ENCODE measurements at regions not wholly inside any gene's neighbourhood (a gene's known extent, or its start where the extent isn't known, plus 50 kb on each side); places are given as distances from the start of the nearest gene placed in this dataset.

DNA sequence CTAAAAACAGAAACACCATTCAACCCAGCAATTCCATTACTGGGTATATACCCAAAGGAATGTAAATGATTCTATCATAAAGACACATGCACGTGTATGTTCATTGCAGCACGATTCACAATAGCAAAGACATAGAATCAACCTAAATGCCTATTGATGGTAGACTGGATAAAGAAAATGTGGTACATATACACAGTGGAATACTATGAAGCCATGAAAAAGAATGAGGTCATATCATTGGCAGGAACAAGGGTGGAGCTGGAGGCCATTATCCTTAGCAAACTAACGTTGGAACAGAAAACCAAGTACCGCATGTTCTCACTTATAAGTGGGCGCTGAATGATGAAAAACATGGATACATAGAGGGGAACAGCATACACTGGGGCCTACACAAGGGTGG, 77.2 kb upstream of the MYOCD start:
- Mint-ChIP-seq H3K4me3 (ENCODE audit: low read depth) (no peak overlapping the region), H3K27ac (no peak overlapping the region), H3K4me1 (ENCODE audit: low read depth) (peaks cover 7% of the 10 kb centered on the region), H3K27me3 (no peaks in the 10 kb centered on the region), H3K36me3 (ENCODE audit: insufficient read depth) (no peaks in the 10 kb centered on the region), H3K9me3 (ENCODE audit: low read depth) (no peaks in the 10 kb centered on the region)
- TF ChIP-seq, protein P1, sequence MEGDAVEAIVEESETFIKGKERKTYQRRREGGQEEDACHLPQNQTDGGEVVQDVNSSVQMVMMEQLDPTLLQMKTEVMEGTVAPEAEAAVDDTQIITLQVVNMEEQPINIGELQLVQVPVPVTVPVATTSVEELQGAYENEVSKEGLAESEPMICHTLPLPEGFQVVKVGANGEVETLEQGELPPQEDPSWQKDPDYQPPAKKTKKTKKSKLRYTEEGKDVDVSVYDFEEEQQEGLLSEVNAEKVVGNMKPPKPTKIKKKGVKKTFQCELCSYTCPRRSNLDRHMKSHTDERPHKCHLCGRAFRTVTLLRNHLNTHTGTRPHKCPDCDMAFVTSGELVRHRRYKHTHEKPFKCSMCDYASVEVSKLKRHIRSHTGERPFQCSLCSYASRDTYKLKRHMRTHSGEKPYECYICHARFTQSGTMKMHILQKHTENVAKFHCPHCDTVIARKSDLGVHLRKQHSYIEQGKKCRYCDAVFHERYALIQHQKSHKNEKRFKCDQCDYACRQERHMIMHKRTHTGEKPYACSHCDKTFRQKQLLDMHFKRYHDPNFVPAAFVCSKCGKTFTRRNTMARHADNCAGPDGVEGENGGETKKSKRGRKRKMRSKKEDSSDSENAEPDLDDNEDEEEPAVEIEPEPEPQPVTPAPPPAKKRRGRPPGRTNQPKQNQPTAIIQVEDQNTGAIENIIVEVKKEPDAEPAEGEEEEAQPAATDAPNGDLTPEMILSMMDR (IDR thresholded peaks at IDR 0.05; ENCODE audit: unreplicated experiment): no peak
- no peak for DNase-seq (ENCODE audit: low spot score, unreplicated experiment)

GRCh38 chr17:12590417-12590816, 75.3 kb upstream of the MYOCD start:
- no peak for DNase-seq (ENCODE audit: low spot score, unreplicated experiment)
- no peaks in the 10 kb centered on the region for H3K36me3 Mint-ChIP-seq (ENCODE audit: insufficient read depth)
- no peaks in the 10 kb centered on the region for H3K9me3 Mint-ChIP-seq (ENCODE audit: low read depth)
- H3K27me3 Mint-ChIP-seq: no peaks in the 10 kb centered on the region
- H3K27ac Mint-ChIP-seq: no peak overlapping the region
- peaks cover 1% of the 10 kb centered on the region for H3K4me1 Mint-ChIP-seq (ENCODE audit: low read depth)
- TF ChIP-seq, protein P1 (IDR thresholded peaks at IDR 0.05; ENCODE audit: unreplicated experiment): no peak
- no peak overlapping the region for H3K4me3 Mint-ChIP-seq (ENCODE audit: low read depth)

DNA sequence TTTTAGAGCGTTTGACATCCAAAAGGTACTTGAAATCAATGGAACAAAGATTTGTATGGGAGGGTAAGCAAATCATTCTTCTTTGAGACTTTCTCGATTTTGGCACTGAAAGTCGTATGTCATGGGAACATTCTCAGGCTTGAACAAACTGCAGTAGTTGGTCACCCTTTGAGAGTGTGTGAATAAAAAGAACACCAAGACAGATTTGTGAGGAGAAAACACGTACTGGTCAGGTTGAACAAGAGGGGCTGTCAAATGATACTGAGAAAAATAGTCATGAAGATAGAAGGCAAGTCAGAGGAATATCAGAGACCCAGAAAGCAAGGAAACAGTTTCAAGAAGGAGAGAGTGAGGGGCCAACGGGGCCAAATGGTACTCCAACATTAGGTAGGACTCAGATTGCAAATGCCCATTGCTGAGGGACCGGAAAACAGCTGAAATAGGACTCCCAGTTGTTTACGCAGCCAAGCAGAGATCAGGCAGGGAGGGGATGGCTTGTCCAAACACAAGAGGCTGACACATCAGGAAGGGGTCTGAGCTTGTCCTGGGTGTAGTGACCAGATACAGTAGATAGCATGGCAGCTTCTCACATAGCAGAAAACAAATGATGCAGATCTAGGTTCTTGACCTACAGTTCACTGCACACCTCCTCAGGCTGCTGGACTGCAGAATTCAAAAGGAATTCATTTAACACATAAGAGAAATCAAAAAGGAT, 74.5 kb upstream of the MYOCD start:
- Mint-ChIP-seq H3K36me3 (ENCODE audit: insufficient read depth) (no peaks in the 10 kb centered on the region), H3K4me3 (ENCODE audit: low read depth) (no peak overlapping the region), H3K9me3 (ENCODE audit: low read depth) (no peaks in the 10 kb centered on the region), H3K4me1 (ENCODE audit: low read depth) (peaks cover 1% of the 10 kb centered on the region), H3K27me3 (no peaks in the 10 kb centered on the region), H3K27ac (no peak overlapping the region)
- TF ChIP-seq, protein P1 (IDR thresholded peaks at IDR 0.05; ENCODE audit: unreplicated experiment): no peak
- no peak for DNase-seq (ENCODE audit: low spot score, unreplicated experiment)

DNA sequence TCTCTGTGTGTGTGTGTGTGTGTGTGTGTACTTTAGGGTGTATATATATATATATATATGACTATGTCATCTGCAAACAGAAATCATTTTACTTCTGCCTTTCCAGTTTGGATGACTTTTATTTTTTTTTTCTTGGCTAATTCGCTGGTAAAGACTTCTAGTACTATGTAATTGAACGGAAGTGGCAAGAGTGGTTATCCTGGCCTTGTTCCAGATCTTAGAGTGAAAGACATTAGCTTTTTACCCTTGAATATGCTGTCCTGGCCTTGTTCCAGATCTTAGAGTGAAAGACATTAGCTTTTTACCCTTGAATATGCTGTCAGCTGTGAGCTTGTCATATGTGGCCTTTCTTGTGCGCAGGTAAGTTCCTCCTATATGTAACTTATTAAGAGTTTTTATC, 72.7 kb upstream of the MYOCD start:
- Mint-ChIP-seq H3K27ac (no peak overlapping the region), H3K27me3 (no peaks in the 10 kb centered on the region), H3K4me3 (ENCODE audit: low read depth) (no peak overlapping the region), H3K36me3 (ENCODE audit: insufficient read depth) (no peaks in the 10 kb centered on the region), H3K9me3 (ENCODE audit: low read depth) (no peaks in the 10 kb centered on the region), H3K4me1 (ENCODE audit: low read depth) (no peaks in the 10 kb centered on the region)
- no peak for DNase-seq (ENCODE audit: low spot score, unreplicated experiment)
- TF ChIP-seq, protein P1 (IDR thresholded peaks at IDR 0.05; ENCODE audit: unreplicated experiment): no peak

- Mint-ChIP-seq H3K27me3 (no peaks in the 10 kb centered on the region), H3K36me3 (ENCODE audit: insufficient read depth) (no peaks in the 10 kb centered on the region), H3K4me3 (ENCODE audit: low read depth) (no peak overlapping the region), H3K4me1 (ENCODE audit: low read depth) (peaks cover 20% of the 10 kb centered on the region), H3K9me3 (ENCODE audit: low read depth) (no peaks in the 10 kb centered on the region), H3K27ac (no peak overlapping the region)
- TF ChIP-seq, protein P1 (IDR thresholded peaks at IDR 0.05; ENCODE audit: unreplicated experiment): no peak
- DNase-seq (ENCODE audit: low spot score, unreplicated experiment): no peak
Observed at GRCh38 chr17:12596961-12597360, 68.7 kb upstream of the MYOCD start.
